PFSK-1 (cell line): ENCODE measurements at regions not wholly inside any gene's neighbourhood (a gene's known extent, or its start where the extent isn't known, plus 50 kb on each side); places are given as distances from the start of the nearest gene placed in this dataset.

Experiments used
- FOXP2 ChIP-seq: optimal IDR thresholded peaks from 2 replicates; pipeline ENCODE3; 2011; ENCODE audit warnings: borderline replicate concordance, control low read depth, inconsistent platforms; ENCODE audit not compliant: insufficient read depth; ENCODE audit errors: extremely low read length, extremely low read depth
- POLR2AphosphoS5 ChIP-seq: IDR thresholded peaks from 2 replicates; pipeline ENCODE4 v1.6.1; 2012; ENCODE audit warnings: low read depth, mild to moderate bottlenecking, control low read depth, low read length, moderate library complexity
- REST ChIP-seq, 2 experiments: IDR thresholded peaks; 2 replicates each; pipeline versions ENCODE4 v1.6.1 to v1.8.0; 2011 to 2012; ENCODE audit warnings: low read depth in 2 of 2, low read length in 2 of 2, control low read depth in 1 of 2, inconsistent platforms in 1 of 2, mild to moderate bottlenecking in 1 of 2, moderate library complexity in 1 of 2; ENCODE audit not compliant: insufficient read depth in 1 of 2
- SIN3A ChIP-seq: IDR thresholded peaks from 2 replicates; pipeline ENCODE4 v1.6.1; 2012; ENCODE audit warnings: mild to moderate bottlenecking, low read length, moderate library complexity, borderline replicate concordance; ENCODE audit not compliant: insufficient read depth
- TAF1 ChIP-seq: IDR thresholded peaks from 2 replicates; pipeline ENCODE4 v1.6.1; 2012; ENCODE audit warnings: low read length, control low read depth, borderline replicate concordance; ENCODE audit not compliant: insufficient read depth

- TF ChIP-seq SIN3A (no peak), FOXP2 (no peak), TAF1 (no peak)
Measured at GRCh38 chr20:41697861-41698559, 79.8 kb upstream of the CHD6 start.

- TF ChIP-seq TAF1: no peak
- no peak for TF ChIP-seq POLR2AphosphoS5
- no peak for TF ChIP-seq REST (IDR thresholded peaks at IDR 0.05; ENCODE audit: insufficient read depth in 1 of 2, low read depth in 2 of 2, low read length in 2 of 2)
- TF ChIP-seq SIN3A: no peak
- TF ChIP-seq FOXP2: no peak
Measured at GRCh38 chr20:41696428-41696827, 78.3 kb upstream of the CHD6 start.

GRCh38 chr20:41694796-41695195 is 76.6 kb upstream of the CHD6 start:
- TF ChIP-seq REST (IDR thresholded peaks at IDR 0.05; ENCODE audit: insufficient read depth in 1 of 2, low read depth in 2 of 2, low read length in 2 of 2): no peak
- TF ChIP-seq FOXP2: no peak
- TF ChIP-seq POLR2AphosphoS5: no peak

GRCh38 chr20:41693136-41693979 is 75.2 kb upstream of the CHD6 start:
- TF ChIP-seq REST (IDR thresholded peaks at IDR 0.05; ENCODE audit: insufficient read depth in 1 of 2, low read depth in 2 of 2, low read length in 2 of 2) (0 out of 4 replicates have a peak, but pooled peaks of 1 of the 2 experiments have one; percentile 27), TAF1 (peak; percentile 58; the same call in 1 of the 2 replicates), SIN3A (peak; percentile 72; the same call in 1 of the 2 replicates), FOXP2 (no peak), POLR2AphosphoS5 (peak; percentile 80)

- TF ChIP-seq TAF1: no peak
- no peak for TF ChIP-seq POLR2AphosphoS5
- TF ChIP-seq REST (IDR thresholded peaks at IDR 0.05; ENCODE audit: insufficient read depth in 1 of 2, low read depth in 2 of 2, low read length in 2 of 2): no peak
- TF ChIP-seq SIN3A: no peak
- TF ChIP-seq FOXP2: no peak
Measured at GRCh38 chr20:41692479-41693135, 74.4 kb upstream of the CHD6 start.
